Endodermal cell (in vitro differentiated cells): ENCODE measurements at regions not wholly inside any gene's neighbourhood (a gene's known extent, or its start where the extent isn't known, plus 50 kb on each side); places are given as distances from the start of the nearest gene placed in this dataset.

ENCODE experiments used
- DNase-seq: peaks from one replicate; pipeline ENCODE4 v3.0.0-alpha.2; 2017
- H3K27ac ChIP-seq: 2 replicates; pipeline ENCODE4 v1.5.1; 2013; ENCODE audit warnings: mild to moderate bottlenecking, low read depth, low read length, moderate library complexity
- H3K27me3 ChIP-seq: 2 replicates; pipeline ENCODE4 v1.6.1; 2013; ENCODE audit warnings: mild to moderate bottlenecking, low read length, moderate library complexity; ENCODE audit not compliant: insufficient read depth, control insufficient read depth, poor library complexity, severe bottlenecking
- H3K36me3 ChIP-seq: 2 replicates; pipeline ENCODE4 v1.7.0; 2013; ENCODE audit warnings: mild to moderate bottlenecking, low read length, moderate library complexity; ENCODE audit not compliant: control insufficient read depth, insufficient read depth
- H3K4me1 ChIP-seq: one replicate; pipeline ENCODE4 v1.7.0; 2013; ENCODE audit warnings: low read length; ENCODE audit not compliant: control insufficient read depth, insufficient read depth
- H3K4me3 ChIP-seq: 2 replicates; pipeline ENCODE4 v1.5.1; 2013; ENCODE audit warnings: mild to moderate bottlenecking, low read length, moderate library complexity
- H3K9ac ChIP-seq: 2 replicates; pipeline ENCODE4 v1.6.1; 2013; ENCODE audit warnings: mild to moderate bottlenecking, low read length, moderate library complexity; ENCODE audit not compliant: poor library complexity, severe bottlenecking; ENCODE audit errors: extremely low read depth
- H3K9me3 ChIP-seq: 2 replicates; pipeline ENCODE4 v1.6.1; 2013; ENCODE audit warnings: mild to moderate bottlenecking, low read length, moderate library complexity; ENCODE audit not compliant: control insufficient read depth
- H3K27ac Mint-ChIP-seq: 2 replicates; pipeline ENCODE4 v1.8.0; 2020; ENCODE audit warnings: mixed read lengths
- H3K27me3 Mint-ChIP-seq: 2 replicates; pipeline ENCODE4 v1.8.0; 2021; ENCODE audit warnings: mild to moderate bottlenecking, mixed read lengths; ENCODE audit not compliant: insufficient read depth
- H3K36me3 Mint-ChIP-seq: 2 replicates; pipeline ENCODE4 v1.8.0; 2020; ENCODE audit warnings: low read depth, mixed read lengths
- H3K4me1 Mint-ChIP-seq: 2 replicates; pipeline ENCODE4 v1.8.0; 2020; ENCODE audit warnings: mixed read lengths
- H3K4me3 Mint-ChIP-seq: 2 replicates; pipeline ENCODE4 v1.8.0; 2020; ENCODE audit warnings: mild to moderate bottlenecking, moderate library complexity, mixed read lengths
- H3K9me3 Mint-ChIP-seq: 2 replicates; pipeline ENCODE4 v1.8.0; 2020; ENCODE audit warnings: mild to moderate bottlenecking, mixed read lengths
- CTCF ChIP-seq: fragments of 200-600 bp; sonication (generic); conservative IDR thresholded peaks from 2 replicates; pipeline ENCODE4 v1.5.0; 2021; ENCODE audit warnings: antibody characterized with exemption, mild to moderate bottlenecking
- WGBS, 2 experiments: methylation state at CpG; one replicate each; pipeline versions ENCODE4 v1.1.5 to v1.1.7; 2013; ENCODE audit warnings: missing lambda C conversion rate in 2 of 2, mixed read lengths in 1 of 2; ENCODE audit not compliant: insufficient coverage in 1 of 2, insufficient read length in 1 of 2; 5-methylcytosine and 5-hydroxymethylcytosine counted together

DNA sequence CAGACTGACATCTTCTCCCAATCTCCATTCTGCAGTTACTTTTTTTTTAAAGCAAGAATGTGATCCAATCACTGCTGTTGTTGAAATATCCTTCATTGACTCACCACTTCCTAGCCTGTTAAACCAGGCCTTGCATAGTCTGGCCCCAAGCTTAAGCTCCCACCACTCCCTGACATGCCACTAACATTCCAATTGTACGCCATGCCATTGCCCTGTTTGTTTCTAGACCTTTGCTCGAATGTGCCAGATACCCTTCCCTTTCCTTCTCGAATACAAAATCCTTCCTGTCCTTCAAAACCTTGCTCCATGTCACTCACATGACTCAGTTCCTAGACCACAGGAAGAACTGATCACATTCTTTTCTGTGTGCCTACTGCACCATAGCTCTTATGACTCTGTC is 224.2 kb downstream of the CYRIA start:
- no peaks in the 10 kb centered on the region for H3K36me3 ChIP-seq
- H3K27ac Mint-ChIP-seq = no peak overlapping the region
- H3K9ac ChIP-seq = no peak overlapping the region
- no peaks in the 10 kb centered on the region for H3K27me3 ChIP-seq
- H3K27ac ChIP-seq = no peak overlapping the region
- no peaks in the 10 kb centered on the region for H3K9me3 Mint-ChIP-seq
- H3K4me3 Mint-ChIP-seq = no peak overlapping the region
- no peaks in the 10 kb centered on the region for H3K9me3 ChIP-seq
- H3K4me3 ChIP-seq = no peak overlapping the region
- H3K36me3 Mint-ChIP-seq = no peaks in the 10 kb centered on the region
- peaks cover 7% of the 10 kb centered on the region for H3K4me1 ChIP-seq
- DNase-seq = no peak
- H3K27me3 Mint-ChIP-seq = no peaks in the 10 kb centered on the region
- no peak for TF ChIP-seq CTCF
- peaks cover 3% of the 10 kb centered on the region for H3K4me1 Mint-ChIP-seq
- 94 to 96% methylated on average over 3 of the region's 3 CpGs for WGBS, 2 experiments

GRCh38 chr2:16440898-16441297 is 224.7 kb downstream of the CYRIA start:
- Histone ChIP-seq H3K4me3 (no peak overlapping the region), H3K27ac (no peak overlapping the region), H3K9me3 (no peaks in the 10 kb centered on the region), H3K27me3 (no peaks in the 10 kb centered on the region), H3K9ac (no peak overlapping the region), H3K4me1 (peaks cover 7% of the 10 kb centered on the region), H3K36me3 (no peaks in the 10 kb centered on the region)
- no peak for TF ChIP-seq CTCF
- Mint-ChIP-seq H3K4me3 (no peak overlapping the region), H3K27me3 (no peaks in the 10 kb centered on the region), H3K27ac (no peak overlapping the region), H3K4me1 (peaks cover 3% of the 10 kb centered on the region), H3K36me3 (no peaks in the 10 kb centered on the region), H3K9me3 (no peaks in the 10 kb centered on the region)
- 93% methylated on average over 2 to 4 of the region's 4 CpGs for WGBS, 2 experiments
- DNase-seq = no peak

- H3K36me3 Mint-ChIP-seq = no peaks in the 10 kb centered on the region
These were observed 226.9 kb downstream of the CYRIA start for GRCh38 chr2:16438613-16439321.

More at GRCh38 chr2:16438613-16439321, 226.9 kb downstream of the CYRIA start:
- no peaks in the 10 kb centered on the region for H3K9me3 Mint-ChIP-seq
- TF ChIP-seq CTCF = no peak
- H3K4me1 Mint-ChIP-seq = peaks cover 4% of the 10 kb centered on the region
- no peaks in the 10 kb centered on the region for H3K36me3 ChIP-seq
- no peak for DNase-seq
- peaks cover 7% of the 10 kb centered on the region for H3K4me1 ChIP-seq
- no peaks in the 10 kb centered on the region for H3K27me3 ChIP-seq
- H3K4me3 Mint-ChIP-seq = no peak overlapping the region
- H3K9me3 ChIP-seq = no peaks in the 10 kb centered on the region
- H3K4me3 ChIP-seq = no peak overlapping the region
- no peaks in the 10 kb centered on the region for H3K27me3 Mint-ChIP-seq
- WGBS, 2 experiments = 91 to 100% methylated on average over 4 to 8 of the region's 8 CpGs
- no peak overlapping the region for H3K27ac Mint-ChIP-seq
- H3K9ac ChIP-seq = no peak overlapping the region
- H3K27ac ChIP-seq = no peak overlapping the region
